ENCODE measurements at regions not wholly inside any gene's neighbourhood (a gene's known extent, or its start where the extent isn't known, plus 50 kb on each side); places are given as distances from the start of the nearest gene placed in this dataset.
"Not testable (repeated sequence)": the region's sequence is repeated elsewhere in the genome, so short reads cannot be mapped to it uniquely, and the experiment has no call there.

DNA sequence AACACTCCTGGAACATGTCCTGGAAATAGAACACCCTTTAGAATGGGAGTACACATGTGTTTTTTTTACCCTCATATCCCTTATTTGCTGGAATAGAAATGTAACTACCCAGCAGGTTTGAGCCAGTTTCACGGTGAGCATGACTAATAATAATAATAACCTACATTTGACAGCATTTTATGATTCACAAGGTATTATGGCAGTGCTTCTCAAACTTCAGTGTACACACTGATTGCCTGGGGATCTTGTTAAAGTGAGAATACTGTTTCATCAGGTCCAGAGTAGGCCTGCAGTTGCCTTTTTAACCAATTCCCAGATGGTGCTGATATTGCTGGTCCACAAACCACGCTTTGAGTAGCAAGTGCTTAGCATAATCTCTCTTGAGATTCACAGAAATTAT is 63.9 kb downstream of the NFKBIZ start:
- WGBS, 2 donors = 92 to 93% methylated on average over 2 of the region's 2 CpGs
- H3K4me1 ChIP-seq = no peaks in the 10 kb centered on the region
- H3K9me3 ChIP-seq = no peaks in the 10 kb centered on the region
- no peaks in the 10 kb centered on the region for H3K27me3 ChIP-seq
- intact Hi-C loops (cut with DNase I) = no loop called here
- TF ChIP-seq, protein P1, sequence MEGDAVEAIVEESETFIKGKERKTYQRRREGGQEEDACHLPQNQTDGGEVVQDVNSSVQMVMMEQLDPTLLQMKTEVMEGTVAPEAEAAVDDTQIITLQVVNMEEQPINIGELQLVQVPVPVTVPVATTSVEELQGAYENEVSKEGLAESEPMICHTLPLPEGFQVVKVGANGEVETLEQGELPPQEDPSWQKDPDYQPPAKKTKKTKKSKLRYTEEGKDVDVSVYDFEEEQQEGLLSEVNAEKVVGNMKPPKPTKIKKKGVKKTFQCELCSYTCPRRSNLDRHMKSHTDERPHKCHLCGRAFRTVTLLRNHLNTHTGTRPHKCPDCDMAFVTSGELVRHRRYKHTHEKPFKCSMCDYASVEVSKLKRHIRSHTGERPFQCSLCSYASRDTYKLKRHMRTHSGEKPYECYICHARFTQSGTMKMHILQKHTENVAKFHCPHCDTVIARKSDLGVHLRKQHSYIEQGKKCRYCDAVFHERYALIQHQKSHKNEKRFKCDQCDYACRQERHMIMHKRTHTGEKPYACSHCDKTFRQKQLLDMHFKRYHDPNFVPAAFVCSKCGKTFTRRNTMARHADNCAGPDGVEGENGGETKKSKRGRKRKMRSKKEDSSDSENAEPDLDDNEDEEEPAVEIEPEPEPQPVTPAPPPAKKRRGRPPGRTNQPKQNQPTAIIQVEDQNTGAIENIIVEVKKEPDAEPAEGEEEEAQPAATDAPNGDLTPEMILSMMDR (IDR thresholded peaks at IDR 0.05) = no peak
- H3K36me3 ChIP-seq = no peaks in the 10 kb centered on the region
- H3K27ac ChIP-seq = no peak overlapping the region
- H3K4me3 ChIP-seq = no peak overlapping the region
- ATAC-seq (no peak), DNase-seq (no peak)

DNA sequence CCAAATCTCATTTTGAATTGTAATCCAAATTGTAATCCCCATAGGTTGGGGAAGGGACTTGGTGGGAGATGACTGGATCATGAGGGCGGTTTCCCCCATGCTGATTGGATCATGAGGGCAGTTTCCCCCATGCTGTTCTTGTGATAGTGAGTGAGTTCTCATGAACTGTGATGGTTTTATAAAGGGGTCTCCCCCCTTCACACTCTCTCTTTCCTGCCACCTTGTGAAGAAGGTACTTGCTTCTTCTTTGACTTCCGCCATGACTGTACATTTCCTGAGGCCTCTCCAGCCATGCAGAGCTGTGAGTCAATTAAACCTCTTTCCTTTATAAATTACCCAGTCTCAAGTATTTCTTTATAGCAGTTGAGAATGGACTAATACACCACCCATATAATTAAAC is 68.4 kb downstream of the NFKBIZ start:
- H3K36me3 ChIP-seq; H3K4me1 ChIP-seq; ATAC-seq; H3K4me3 ChIP-seq; H3K27ac ChIP-seq; intact Hi-C loops (cut with DNase I); DNase-seq; H3K27me3 ChIP-seq: not testable (repeated sequence)
- WGBS, 2 donors = 96% methylated on average over 2 of the region's 2 CpGs
- H3K9me3 ChIP-seq = peaks cover 0 to 13% (median 0%) of the 10 kb centered on the region in 11 donors

DNA sequence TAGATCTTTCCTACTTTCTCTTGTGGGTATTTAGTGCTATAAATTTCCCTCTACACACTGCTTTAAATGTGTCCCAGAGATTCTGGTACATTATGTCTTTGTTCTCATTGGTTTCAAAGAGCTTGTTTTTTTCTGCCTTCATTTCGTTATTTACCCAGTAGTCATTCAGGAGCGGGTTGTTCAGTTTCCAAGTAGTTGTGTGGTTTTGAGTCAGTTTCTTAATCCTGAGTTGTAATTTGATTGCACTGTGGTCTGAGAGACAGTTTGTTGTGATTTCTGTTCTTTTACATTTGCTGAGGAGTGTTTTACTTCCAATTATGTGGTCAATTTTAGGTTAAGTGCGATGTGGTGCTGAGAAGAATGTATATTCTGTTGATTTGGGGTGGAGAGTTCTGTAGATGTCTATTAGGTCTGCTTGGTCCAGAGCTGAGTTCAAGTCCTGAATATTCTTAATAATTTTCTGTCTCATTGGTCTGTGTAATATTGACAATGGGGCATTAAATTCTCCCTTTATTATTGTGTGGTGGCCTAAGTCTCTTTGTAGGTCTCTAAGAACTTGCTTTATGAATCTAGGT is 72.9 kb downstream of the NFKBIZ start:
- 94 to 97% methylated on average over 3 of the region's 3 CpGs for WGBS, 2 donors
- H3K27me3 ChIP-seq; intact Hi-C loops (cut with DNase I); H3K4me3 ChIP-seq; H3K27ac ChIP-seq; ATAC-seq; DNase-seq; H3K36me3 ChIP-seq: not testable (repeated sequence)
- peaks cover 0 to 12% (median 0%) of the 10 kb centered on the region in 9 donors for H3K4me1 ChIP-seq
- H3K9me3 ChIP-seq = peaks cover 0 to 13% (median 0%) of the 10 kb centered on the region in 11 donors

DNA sequence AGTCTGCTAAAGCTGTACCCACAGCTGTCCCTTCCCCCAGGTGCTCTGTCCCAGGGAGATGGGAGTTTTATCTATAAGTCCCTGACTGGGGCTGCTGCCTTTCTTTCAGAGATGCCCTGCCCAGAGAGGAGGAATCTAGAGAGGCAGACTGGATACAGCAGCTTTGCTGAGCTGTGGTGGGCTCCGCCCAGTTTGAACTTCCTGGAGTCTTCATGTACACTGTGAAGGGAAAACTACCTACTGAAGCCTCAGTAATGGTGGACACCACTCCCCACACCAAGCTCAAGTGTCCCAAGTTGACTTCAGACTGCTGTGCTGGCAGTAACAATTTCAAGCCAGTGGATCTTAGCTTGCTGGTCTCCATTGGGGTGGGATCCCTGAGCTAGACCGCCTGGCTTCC is 75.3 kb downstream of the NFKBIZ start:
- ATAC-seq; DNase-seq; H3K4me3 ChIP-seq; H3K36me3 ChIP-seq; H3K27me3 ChIP-seq; H3K27ac ChIP-seq; intact Hi-C loops (cut with DNase I): not testable (repeated sequence)
- Histone ChIP-seq H3K4me1 (peaks cover 0 to 12% (median 0%) of the 10 kb centered on the region in 9 donors), H3K9me3 (peaks cover 0 to 11% (median 0%) of the 10 kb centered on the region in 11 donors)
- WGBS, 2 donors = 93 to 96% methylated on average over 2 of the region's 2 CpGs

DNA sequence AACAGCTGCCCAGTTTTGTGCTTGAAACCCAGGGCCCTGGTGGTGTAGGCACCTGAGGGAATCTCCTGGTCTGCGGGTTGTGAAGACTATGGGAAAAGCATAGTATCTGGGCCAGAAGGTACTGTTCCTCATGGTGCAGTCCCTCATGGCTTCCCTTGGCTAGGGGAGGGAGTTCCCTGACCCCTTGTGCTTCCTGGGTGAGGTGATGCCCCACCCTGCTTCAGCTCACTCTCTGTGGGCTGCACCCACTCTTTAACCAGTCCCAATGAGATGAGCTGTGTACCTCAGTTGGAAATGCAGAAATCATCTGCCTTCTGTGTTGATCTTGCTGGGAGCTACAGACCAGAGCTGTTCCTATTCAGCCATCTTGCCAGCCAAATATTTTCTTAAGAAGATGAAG is 75.8 kb downstream of the NFKBIZ start:
- H3K4me1 ChIP-seq = peaks cover 0 to 12% (median 0%) of the 10 kb centered on the region in 9 donors
- H3K4me3 ChIP-seq; H3K27me3 ChIP-seq; DNase-seq; H3K27ac ChIP-seq; intact Hi-C loops (cut with DNase I); ATAC-seq; H3K36me3 ChIP-seq; H3K9me3 ChIP-seq: not testable (repeated sequence)
- 100% methylated on average over 1 of the region's 1 CpG for WGBS, 2 donors

DNA sequence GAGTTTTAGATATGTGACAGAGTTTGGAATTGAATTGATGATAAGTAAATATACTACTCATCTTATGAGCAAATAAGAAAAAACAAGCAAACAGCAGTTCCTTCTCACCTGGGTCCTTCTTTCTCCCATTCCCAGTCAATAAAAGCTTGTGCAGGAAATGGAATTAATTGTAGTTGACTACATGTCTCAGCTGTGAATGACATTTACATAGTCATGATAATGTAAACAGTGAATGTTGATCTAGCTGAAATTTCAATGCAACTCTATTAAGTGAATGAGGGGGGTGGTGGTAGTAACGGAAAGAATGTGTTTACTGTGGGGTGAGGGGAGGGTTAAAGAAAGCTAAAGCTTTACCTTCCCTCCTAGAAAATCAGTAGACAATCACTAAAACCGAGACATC is 76.2 kb downstream of the NFKBIZ start:
- TF ChIP-seq, protein P1 (IDR thresholded peaks at IDR 0.05) = no peak
- peaks cover 0 to 2% (median 0%) of the 10 kb centered on the region in 11 donors for H3K9me3 ChIP-seq
- no peak overlapping the region for H3K27ac ChIP-seq
- ATAC-seq (no peak), DNase-seq (no peak)
- no peaks in the 10 kb centered on the region for H3K27me3 ChIP-seq
- intact Hi-C loops (cut with DNase I) = no loop called here
- H3K4me1 ChIP-seq = peaks cover 0 to 12% (median 0%) of the 10 kb centered on the region in 9 donors
- WGBS, 2 donors = 75 to 77% methylated on average over 2 of the region's 2 CpGs
- H3K36me3 ChIP-seq = no peaks in the 10 kb centered on the region
- no peak overlapping the region for H3K4me3 ChIP-seq
